NCI-H146 treated with DMSO at 0.1 percent for 48 hours (cell line): ENCODE measurements at regions not wholly inside any gene's neighbourhood (a gene's known extent, or its start where the extent isn't known, plus 50 kb on each side); places are given as distances from the start of the nearest gene placed in this dataset.
"Not testable (repeated sequence)": the region's sequence is repeated elsewhere in the genome, so short reads cannot be mapped to it uniquely, and the experiment has no call there.

Experiments used
- DNase-seq: peaks from one replicate; lab custom pipeline; 2025; ENCODE audit not compliant: unreplicated experiment; lab: John Stamatoyannopoulos, UW

DNA sequence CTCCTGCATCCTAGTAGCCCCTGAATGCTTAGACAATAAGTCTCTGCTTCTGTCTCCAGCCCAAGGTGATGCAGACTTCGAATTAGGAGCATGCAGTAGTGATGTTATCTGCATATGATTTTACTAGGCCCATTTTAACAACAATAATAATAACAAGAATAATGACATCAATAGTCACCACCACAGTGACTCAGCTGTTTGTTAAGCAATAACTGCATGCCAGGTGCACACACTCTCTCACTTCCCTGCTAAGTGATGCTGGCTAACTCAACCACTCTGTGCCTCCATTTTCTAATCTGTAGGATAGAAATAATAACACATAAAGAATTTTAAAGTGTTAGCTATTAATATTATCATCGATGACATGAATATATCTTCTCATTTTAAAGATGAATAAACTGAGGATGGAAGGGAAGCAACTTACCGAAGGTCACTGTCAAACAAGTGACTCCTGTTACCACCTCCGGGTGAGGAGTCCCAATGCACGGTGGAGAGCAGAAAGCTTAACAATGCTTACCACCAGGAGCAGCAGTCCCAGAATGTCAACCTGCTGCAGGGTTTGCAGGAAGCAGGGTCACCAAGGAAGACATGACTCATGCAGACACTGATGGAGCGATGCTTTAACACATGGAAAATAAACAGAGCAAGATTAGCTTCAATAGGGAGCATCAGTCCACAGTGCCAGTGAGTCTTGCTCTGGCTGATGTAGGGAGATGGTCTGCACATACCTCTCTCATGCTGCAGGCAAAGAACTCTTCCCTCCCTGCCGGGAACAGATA is 290.2 kb downstream of the SPATA17 start:
- no peak for DNase-seq

GRCh38 chr1:217924924-217925323 is 293.8 kb downstream of the SPATA17 start:
- no peak for DNase-seq

DNA sequence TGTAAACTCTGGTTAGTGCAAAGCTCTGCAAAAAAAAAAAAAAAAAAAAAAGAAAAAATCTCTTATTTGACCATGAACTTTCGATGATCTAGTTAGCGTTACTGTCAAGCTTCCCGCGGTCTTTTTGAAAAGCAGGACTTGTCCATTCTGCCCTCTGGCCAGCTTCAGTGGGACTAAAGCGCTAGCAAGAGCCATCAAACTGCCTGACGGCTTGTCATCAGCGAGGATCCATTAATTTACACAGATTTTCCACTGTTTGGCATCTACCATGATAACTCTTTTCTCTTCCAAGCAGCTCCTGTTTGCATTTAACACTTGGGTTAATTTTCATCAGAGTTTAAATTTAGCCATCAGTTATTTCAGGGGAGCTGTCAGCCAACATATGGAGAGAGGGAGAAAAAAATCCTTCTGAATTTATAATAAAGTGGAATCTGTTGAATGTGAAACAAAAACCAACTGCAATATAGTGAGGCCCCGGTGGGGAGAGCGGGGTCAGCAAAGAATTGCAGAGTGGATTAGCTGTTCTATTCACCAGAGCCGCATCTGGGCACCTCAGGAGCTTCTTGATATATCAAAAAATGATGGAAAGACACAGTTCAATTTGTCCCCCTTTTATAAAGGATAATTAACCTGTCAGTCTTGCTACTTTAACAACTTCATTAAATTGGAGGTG is 298.2 kb downstream of the SPATA17 start:
- DNase-seq: no peak

DNA sequence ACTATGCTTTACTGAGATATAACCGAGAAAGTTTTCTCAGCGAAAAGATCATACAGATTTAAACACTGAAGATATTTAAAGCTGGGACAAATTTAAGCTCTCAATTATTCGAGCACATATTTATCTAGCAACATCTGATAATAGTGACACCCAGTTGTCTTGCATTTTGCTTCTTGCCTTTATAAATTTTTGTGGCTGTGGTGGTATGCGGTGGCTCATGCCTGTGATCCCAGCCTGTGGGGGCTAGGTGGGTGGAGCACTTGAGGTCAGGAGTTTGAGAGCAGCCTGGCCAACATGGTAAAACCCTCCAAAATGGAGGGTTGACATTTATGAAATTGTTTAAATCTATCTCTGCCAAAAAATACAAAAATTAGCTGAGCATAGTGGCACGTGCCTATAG is 312.2 kb downstream of the SPATA17 start:
- no peak for DNase-seq

DNA sequence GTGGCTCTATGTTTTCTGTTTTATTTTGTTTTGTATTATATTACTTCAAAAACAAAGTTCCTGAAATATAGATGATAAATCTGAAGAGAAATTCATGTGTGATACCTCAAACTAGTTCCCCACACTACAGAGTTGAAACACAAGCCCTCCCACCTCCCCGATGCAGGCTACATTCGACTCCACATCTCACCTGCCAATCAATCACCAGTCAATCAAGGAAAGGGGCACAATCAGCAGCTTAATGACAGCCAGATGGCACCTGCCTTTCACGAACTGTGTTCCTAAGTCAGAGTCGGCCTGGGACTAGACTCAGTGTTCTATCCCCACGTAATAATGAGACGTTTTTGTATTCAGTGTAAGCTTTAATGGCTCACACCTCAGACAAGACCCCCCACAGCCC is 313.4 kb downstream of the SPATA17 start:
- no peak for DNase-seq

DNA sequence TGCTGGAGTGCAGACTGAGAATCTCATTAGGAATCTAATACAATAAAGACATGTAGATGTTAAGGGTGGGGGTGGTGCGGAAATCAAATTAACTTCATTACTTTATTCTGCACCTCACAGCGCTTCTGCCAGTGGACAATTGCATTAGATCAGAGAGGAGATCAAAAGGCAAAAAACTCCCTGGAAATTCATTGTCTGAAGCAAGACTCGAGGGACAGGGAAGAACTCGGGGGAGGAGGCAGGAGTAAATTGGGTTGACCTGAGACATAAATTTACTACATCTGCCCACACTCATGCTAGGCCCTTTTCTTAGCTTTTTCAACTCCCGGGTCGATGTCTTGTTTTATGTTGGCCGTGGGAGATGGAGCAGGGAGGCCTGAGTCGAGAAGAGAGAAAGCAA is 315.4 kb downstream of the SPATA17 start:
- no peak for DNase-seq

DNA sequence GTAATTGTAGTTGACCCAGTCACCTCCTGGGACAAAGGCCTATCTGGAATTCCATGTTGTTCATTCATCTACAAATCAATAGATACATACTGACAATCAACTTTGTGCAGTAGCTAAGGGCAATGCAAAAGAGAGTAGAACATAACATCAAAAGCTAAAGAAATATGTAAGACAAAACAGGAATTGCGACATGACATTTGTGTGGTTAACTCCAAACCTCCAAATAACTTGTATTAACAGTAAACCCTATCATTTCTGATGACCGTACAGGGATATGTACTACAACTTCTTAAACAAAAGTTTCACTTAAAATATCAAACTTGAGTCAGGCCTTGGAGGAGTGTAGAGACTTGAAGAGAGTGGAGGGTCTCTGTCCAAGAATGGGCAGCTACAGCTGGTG is 317.6 kb downstream of the SPATA17 start:
- no peak for DNase-seq

GRCh38 chr1:217953330-217953729 is 322.2 kb downstream of the SPATA17 start:
- no peak for DNase-seq

DNA sequence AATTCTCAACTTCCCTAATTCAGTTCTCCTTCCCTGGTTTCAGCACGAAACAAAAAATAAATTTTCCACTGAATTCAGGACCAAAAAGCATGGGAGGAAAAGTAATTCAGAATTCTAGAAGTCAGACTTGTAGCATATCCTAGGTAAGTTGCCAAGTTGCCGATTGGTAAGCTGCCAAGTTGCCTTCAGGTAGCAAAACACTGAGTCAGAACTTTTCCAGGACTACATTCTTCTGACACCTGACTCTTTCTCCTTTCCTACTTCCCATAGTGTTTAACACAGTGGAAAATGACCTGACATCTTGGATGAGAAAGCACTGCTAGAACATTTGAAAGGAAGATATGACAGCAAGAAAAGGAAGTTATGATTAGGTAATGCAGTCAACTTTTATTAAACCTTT is 322.8 kb downstream of the SPATA17 start:
- no peak for DNase-seq

DNA sequence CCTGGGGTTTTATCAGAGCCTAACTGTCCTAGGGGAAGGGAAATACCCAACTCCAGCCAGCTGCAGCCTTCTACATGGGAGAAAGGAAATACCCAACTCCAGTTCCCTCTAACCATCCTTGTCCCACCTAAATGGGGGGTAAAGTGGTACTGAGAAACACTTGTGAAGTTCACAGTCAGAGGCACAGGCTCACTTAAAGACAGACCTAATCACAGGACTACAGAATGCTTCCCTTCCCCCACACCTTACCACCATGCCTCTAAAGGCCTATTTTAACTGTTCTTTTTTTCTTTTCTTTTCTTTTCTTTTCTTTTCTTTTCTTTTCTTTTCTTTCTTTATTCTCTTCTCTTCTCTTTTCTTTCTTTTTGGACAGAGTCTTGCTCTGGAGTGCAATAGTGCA is 324.6 kb downstream of the SPATA17 start:
- DNase-seq: no peak

DNA sequence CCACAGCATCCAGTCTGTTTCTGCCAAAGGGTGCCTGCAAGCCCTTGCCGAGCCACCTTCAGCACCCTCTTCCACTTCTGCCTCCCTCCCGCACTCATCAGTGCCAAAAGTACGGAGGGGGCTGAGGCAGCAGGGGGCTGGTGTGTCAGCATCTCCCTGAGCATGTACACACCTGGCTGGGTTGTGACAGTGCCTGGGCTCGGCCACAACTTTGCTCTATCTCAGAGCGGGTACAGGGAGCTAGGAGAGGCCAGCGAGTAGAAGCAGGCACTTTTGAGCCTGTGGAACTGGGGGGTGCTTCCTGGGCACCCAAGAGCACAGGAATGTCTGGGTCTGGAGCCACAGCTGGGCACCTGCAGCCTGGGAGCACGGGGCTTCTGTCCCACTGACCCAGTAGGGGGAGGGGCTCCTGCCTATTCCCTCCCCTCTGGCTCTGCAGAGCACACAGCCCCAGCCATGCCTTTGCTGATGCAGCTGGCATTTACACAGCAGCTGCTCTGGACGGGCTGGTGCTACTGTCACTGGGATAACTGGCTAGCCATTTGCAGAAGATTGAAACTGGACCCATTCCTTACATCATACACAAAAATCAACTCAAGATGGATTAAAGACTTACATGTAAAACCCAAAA is 319.8 kb upstream of the RRP15 start:
- no peak for DNase-seq

- no peak for DNase-seq
Measured at GRCh38 chr1:217968085-217968484, 317.0 kb upstream of the RRP15 start.

DNA sequence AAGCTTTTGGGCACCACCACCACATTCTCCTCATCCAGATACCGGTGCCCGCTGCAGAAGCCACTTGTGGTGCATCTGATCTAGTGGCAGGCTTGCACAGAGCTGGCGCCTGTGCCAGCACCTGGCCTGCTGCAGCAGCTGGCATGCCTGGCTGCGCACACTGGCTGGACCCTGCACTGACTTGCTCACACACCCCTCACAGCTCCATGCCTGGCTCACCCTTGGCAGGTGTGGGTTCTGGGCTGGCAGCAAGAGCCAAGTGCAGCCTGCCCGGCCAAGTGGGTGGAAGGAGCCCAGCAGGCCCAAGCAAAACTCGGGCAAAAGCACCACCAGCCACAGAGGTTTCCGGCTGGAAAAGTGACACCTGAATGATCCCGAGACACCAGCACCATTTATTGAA is 315.7 kb upstream of the RRP15 start:
- DNase-seq: no peak

GRCh38 chr1:217977943-217978342 is 307.1 kb upstream of the RRP15 start:
- no peak for DNase-seq

GRCh38 chr1:217981430-217981829 is 303.7 kb upstream of the RRP15 start:
- DNase-seq: no peak

DNA sequence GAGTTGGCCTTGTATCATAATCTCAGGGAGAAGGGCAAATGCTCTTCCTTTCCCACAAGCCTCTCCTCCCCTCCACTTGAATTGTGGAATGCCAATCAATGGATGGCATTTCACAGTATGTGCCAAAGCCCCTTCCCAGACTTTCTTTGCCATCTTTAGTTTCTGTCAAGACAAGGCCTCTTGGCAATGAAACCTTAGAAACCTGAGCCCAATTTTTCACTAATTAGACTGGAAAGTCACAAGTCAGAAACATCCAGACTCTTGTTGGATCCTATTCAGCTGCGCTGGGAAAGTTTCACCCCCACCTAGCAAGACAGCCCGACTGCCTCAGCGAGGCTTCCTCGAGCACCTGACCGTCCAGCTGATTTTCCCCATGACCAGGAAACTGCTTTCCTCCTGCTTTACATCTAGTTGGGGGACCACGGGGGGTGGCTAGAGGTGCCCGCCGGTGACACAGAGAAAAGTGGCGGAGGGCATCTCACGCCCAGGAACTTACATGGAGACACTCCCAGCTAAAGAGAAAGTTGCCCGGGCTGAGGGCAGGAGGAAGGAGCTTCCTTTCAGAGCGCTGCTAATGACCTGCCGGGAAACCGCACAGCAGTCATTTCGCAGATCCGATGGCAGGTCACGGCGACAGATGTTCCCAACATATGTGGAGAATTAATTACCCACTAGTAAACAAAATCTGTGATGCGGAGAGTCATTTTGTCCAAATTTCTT is 302.6 kb upstream of the RRP15 start:
- DNase-seq: no peak

DNA sequence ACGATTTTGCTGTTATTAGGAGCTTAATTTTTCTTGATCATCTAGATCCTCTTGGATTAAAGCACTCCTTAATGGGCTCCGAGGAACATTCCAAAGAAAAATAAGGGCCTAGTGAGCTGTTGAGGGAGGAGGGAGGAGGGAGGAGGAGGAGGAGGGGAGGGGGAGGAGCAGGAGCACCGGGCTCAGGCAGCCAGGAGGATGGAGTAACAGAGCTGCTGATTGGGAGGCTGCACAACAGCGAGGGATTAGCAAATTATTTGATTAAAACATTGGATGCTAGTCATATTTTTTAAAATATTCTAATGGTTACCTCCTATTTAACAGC is 302.1 kb upstream of the RRP15 start:
- DNase-seq: no peak

GRCh38 chr1:217985641-217986040 is 299.5 kb upstream of the RRP15 start:
- no peak for DNase-seq

DNA sequence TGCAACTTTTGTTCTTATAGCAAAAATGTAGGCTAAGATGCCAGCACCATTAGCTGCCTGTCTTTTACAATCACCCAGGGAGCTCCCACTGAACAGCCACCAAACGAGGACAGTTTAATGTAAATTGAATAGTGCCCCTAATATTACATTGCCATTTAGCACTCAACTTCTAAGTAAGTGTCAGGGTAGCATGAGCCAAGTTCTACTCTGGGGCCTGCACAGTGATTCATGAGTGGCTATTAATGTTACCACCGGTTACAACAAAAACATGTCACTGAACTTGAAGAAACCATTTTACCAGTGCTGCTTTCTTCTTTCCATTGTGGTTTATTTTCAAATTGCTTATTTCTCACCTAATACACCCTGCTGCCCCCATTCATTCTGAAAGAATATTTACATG is 295.6 kb upstream of the RRP15 start:
- DNase-seq: no peak

GRCh38 chr1:217993439-217993838 is 291.7 kb upstream of the RRP15 start:
- no peak for DNase-seq

DNA sequence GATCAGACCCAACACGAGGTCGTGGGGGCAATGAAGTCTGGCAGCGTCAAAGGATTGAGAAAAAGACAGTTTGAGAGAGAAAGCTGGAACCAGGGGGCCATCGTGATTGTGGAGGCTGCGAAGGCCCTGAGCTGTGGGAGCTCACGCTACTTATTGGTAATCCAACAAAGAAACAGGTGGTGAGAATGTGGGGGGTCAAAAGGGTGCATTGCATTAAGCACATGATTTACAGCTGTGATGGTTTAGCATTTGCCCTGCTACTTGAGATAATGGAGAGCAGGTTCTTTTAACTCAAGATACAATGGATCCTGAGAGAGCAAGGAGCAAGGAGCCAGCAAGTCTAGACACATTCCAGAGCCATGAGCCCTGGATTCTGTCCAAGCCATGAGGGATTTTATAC is 276.8 kb upstream of the RRP15 start:
- not testable (repeated sequence) for DNase-seq

DNA sequence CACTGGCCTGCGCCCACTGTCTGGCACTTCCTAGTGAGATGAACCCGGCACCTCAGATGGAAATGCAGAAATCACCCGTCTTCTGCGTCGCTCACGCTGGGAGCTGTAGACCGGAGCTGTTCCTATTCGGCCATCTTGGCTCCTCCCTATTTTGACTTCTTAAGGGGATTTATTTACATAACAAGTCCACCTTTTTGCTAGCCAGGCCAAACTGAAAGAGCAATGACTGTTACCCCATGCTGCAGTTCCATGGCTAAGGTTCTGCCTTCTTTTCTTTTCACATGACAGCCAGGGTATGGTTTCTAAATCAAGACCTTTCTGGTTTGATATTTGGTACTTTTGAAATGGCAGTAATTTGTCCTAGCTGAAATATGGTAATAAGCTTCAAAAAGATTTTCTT is 270.0 kb upstream of the RRP15 start:
- not testable (repeated sequence) for DNase-seq
